H1 (cell line): ENCODE measurements at regions not wholly inside any gene's neighbourhood (a gene's known extent, or its start where the extent isn't known, plus 50 kb on each side); places are given as distances from the start of the nearest gene placed in this dataset.

Experiments used
- CTCF ChIA-PET: fragments of 300-600 bp; sonication (Branson Sonifier 250); formaldehyde crosslinking; loops from one replicate; lab custom pipeline; 2021; ENCODE audit not compliant: partially characterized antibody; lab: Charles Lee
- POLR2A ChIA-PET: fragments of 300-600 bp; sonication (Branson Sonifier 250); formaldehyde crosslinking; loops from one replicate; lab custom pipeline; 2021; ENCODE audit warnings: inconsistent platforms; ENCODE audit not compliant: partially characterized antibody; lab: Charles Lee
- DNase-seq, 2 experiments: peaks; one replicate each; pipeline versions ENCODE4 v3.0.0 to v3.0.0-alpha.2; 2010 to 2022; ENCODE audit warnings: low spot score in 2 of 2, low read depth in 1 of 2, mixed read lengths in 1 of 2
- FAIRE-seq: peaks from 2 replicates; lab custom pipeline; 2011; peaks lifted over from hg19 to GRCh38; lab: Jason Lieb, UNC
- H2AFZ ChIP-seq: 2 replicates; pipeline ENCODE4 v1.8.1; 2012; ENCODE audit warnings: low read length, inconsistent platforms
- H2AK5ac ChIP-seq: 2 replicates; pipeline ENCODE4 v1.6.1; 2013; ENCODE audit warnings: low read depth, low read length
- H2BK120ac ChIP-seq: replicated peaks from 2 replicates; pipeline ENCODE3; 2013; ENCODE audit warnings: low read depth, low read length, inconsistent platforms
- H2BK12ac ChIP-seq: 2 replicates; pipeline ENCODE4 v1.6.1; 2013; ENCODE audit warnings: low read depth, low read length
- H2BK15ac ChIP-seq: 2 replicates; pipeline ENCODE4 v1.6.1; 2013; ENCODE audit warnings: low read length
- H2BK20ac ChIP-seq: 2 replicates; pipeline ENCODE4 v1.6.1; 2013; ENCODE audit warnings: low read length
- H2BK5ac ChIP-seq: 2 replicates; pipeline ENCODE4 v1.6.1; 2013; ENCODE audit warnings: low read depth, low read length
- H3K14ac ChIP-seq: 2 replicates; pipeline ENCODE4 v1.6.1; 2013; ENCODE audit warnings: inconsistent platforms; ENCODE audit not compliant: insufficient read length
- H3K18ac ChIP-seq: 2 replicates; pipeline ENCODE4 v1.6.1; 2013; ENCODE audit warnings: low read length; ENCODE audit errors: extremely low read depth
- H3K23ac ChIP-seq: 2 replicates; pipeline ENCODE4 v1.6.1; 2013; ENCODE audit warnings: inconsistent platforms; ENCODE audit not compliant: insufficient read length
- H3K23me2 ChIP-seq: 2 replicates; pipeline ENCODE4 v1.6.1; 2013; ENCODE audit warnings: low read depth, low read length
- H3K27ac ChIP-seq: 2 replicates; pipeline ENCODE4 v1.6.1; 2011; ENCODE audit warnings: low read depth, low read length, inconsistent platforms
- H3K27me3 ChIP-seq, 4 experiments: replicated peaks in 1 of 4; 1 replicate in 1 of 4; 2 replicates in 3 of 4; pipeline versions ENCODE4 v1.6.1 to v1.8.1; 2011 to 2013; ENCODE audit warnings: low read length in 3 of 4, mild to moderate bottlenecking in 3 of 4, inconsistent platforms in 2 of 4, mixed read lengths in 2 of 4, moderate library complexity in 1 of 4; ENCODE audit not compliant: control insufficient read depth in 3 of 4, insufficient read depth in 3 of 4; ENCODE audit errors: extremely low read depth in 1 of 4
- H3K36me3 ChIP-seq, 4 experiments: 2 replicates each; pipeline versions ENCODE4 v1.6.1 to v1.8.1; 2011 to 2013; ENCODE audit warnings: mild to moderate bottlenecking in 4 of 4, low read length in 3 of 4, moderate library complexity in 2 of 4, control low read depth in 1 of 4, inconsistent platforms in 1 of 4; ENCODE audit not compliant: insufficient read depth in 4 of 4, control insufficient read depth in 2 of 4
- H3K4ac ChIP-seq: replicated peaks from 2 replicates; pipeline ENCODE3; 2013; ENCODE audit warnings: low read length, low read depth, mixed read lengths, inconsistent platforms; ENCODE audit not compliant: insufficient read length
- H3K4me1 ChIP-seq, 4 experiments: replicated peaks in 1 of 4; 1 replicate in 1 of 4; 2 replicates in 3 of 4; pipeline versions ENCODE4 v1.6.1 to v1.8.1; 2011 to 2013; ENCODE audit warnings: low read length in 3 of 4, inconsistent platforms in 2 of 4, mixed read lengths in 1 of 4; ENCODE audit not compliant: insufficient read depth in 4 of 4, control insufficient read depth in 3 of 4
- H3K4me2 ChIP-seq, 2 experiments: 2 replicates each; pipeline versions ENCODE4 v1.6.1 to v1.8.1; 2011 to 2013; ENCODE audit warnings: low read depth in 2 of 2, low read length in 2 of 2, control low read depth in 1 of 2, inconsistent platforms in 1 of 2, mild to moderate bottlenecking in 1 of 2; ENCODE audit not compliant: insufficient read depth in 1 of 2
- H3K4me3 ChIP-seq, 4 experiments: fragments of 200-600, 300-600 bp in 1 of 4; sonication (generic), shearing (Covaris generic), sonication (Bioruptor Twin) in 1 of 4; 2 replicates each; pipeline versions ENCODE4 v1.5.1 to v1.8.1; 2011 to 2016; ENCODE audit warnings: low read length in 4 of 4, low read depth in 3 of 4, control low read depth in 2 of 4, inconsistent platforms in 2 of 4, mild to moderate bottlenecking in 2 of 4, mixed read lengths in 1 of 4, moderate library complexity in 1 of 4; ENCODE audit not compliant: insufficient read depth in 2 of 4; ENCODE audit errors: extremely low read depth in 1 of 4
- H3K56ac ChIP-seq: replicated peaks from 2 replicates; pipeline ENCODE3; 2013; ENCODE audit warnings: low read depth, mild to moderate bottlenecking, mixed read lengths, low read length, inconsistent platforms; ENCODE audit not compliant: insufficient read length
- H3K79me1 ChIP-seq: 2 replicates; pipeline ENCODE4 v1.6.1; 2013; ENCODE audit warnings: low read depth, low read length, control low read depth
- H3K79me2 ChIP-seq, 2 experiments: 2 replicates each; pipeline versions ENCODE4 v1.6.1 to v1.8.1; 2012 to 2013; ENCODE audit warnings: low read length in 2 of 2, mild to moderate bottlenecking in 2 of 2, inconsistent platforms in 1 of 2; ENCODE audit not compliant: insufficient read depth in 2 of 2, control insufficient read depth in 1 of 2
- H3K9ac ChIP-seq, 4 experiments: replicated peaks in 1 of 4; 1 replicate in 1 of 4; 2 replicates in 3 of 4; pipeline versions ENCODE4 v1.6.1 to v1.8.1; 2011 to 2013; ENCODE audit warnings: low read depth in 3 of 4, low read length in 3 of 4, control low read depth in 2 of 4, mild to moderate bottlenecking in 2 of 4, moderate library complexity in 2 of 4, inconsistent platforms in 1 of 4; ENCODE audit errors: extremely low read depth in 1 of 4
- H3K9me3 ChIP-seq, 2 experiments: 2 replicates each; pipeline versions ENCODE4 v1.6.1 to v1.8.1; 2012 to 2013; ENCODE audit warnings: mild to moderate bottlenecking in 2 of 2, moderate library complexity in 2 of 2, control low read depth in 1 of 2, inconsistent platforms in 1 of 2, low read depth in 1 of 2, low read length in 1 of 2, mixed read lengths in 1 of 2; ENCODE audit not compliant: insufficient read depth in 2 of 2
- H4K20me1 ChIP-seq, 2 experiments: replicated peaks in 1 of 2; 2 replicates each; pipeline versions ENCODE3 to v1.8.1; 2011 to 2013; ENCODE audit warnings: inconsistent platforms in 2 of 2, low read length in 2 of 2, mild to moderate bottlenecking in 1 of 2; ENCODE audit not compliant: insufficient read depth in 2 of 2, control insufficient read depth in 1 of 2
- H4K5ac ChIP-seq: 2 replicates; pipeline ENCODE4 v1.6.1; 2013; ENCODE audit warnings: low read length, low read depth, mixed read lengths, inconsistent platforms; ENCODE audit not compliant: insufficient read length
- H4K8ac ChIP-seq: 2 replicates; pipeline ENCODE4 v1.8.0; 2013; ENCODE audit warnings: mild to moderate bottlenecking, moderate library complexity, low read length, inconsistent platforms; ENCODE audit not compliant: insufficient read depth; ENCODE audit errors: extremely low read depth
- H4K91ac ChIP-seq: replicated peaks from 2 replicates; pipeline ENCODE3; 2013; ENCODE audit warnings: low read length, mixed read lengths, inconsistent platforms; ENCODE audit not compliant: insufficient read length
- CBX8 ChIP-seq: fragments of 300-800, 300-1000 bp; sonication (generic); IDR thresholded peaks from 2 replicates; pipeline ENCODE4 v1.7.1; 2016; ENCODE audit warnings: low read depth, low read length, borderline replicate concordance
- CHD1 ChIP-seq: IDR thresholded peaks from 2 replicates; pipeline ENCODE4 v1.6.1; 2012; ENCODE audit warnings: low read depth, low read length, improper control_type of control experiment
- MAFK ChIP-seq: IDR thresholded peaks from 2 replicates; pipeline ENCODE4 v1.6.1; 2012; ENCODE audit warnings: low read depth, mild to moderate bottlenecking, improper control_type of control experiment, low read length
- POLR2AphosphoS5 ChIP-seq: IDR thresholded peaks from 2 replicates; pipeline ENCODE4 v1.6.1; 2011; ENCODE audit warnings: low read depth, low read length
- RFX5 ChIP-seq: IDR thresholded peaks from 2 replicates; pipeline ENCODE4 v1.6.1; 2011; ENCODE audit warnings: low read depth, low read length, improper control_type of control experiment, borderline replicate concordance
- SRF ChIP-seq: IDR thresholded peaks from 2 replicates; pipeline ENCODE4 v1.6.1; 2011; ENCODE audit warnings: mild to moderate bottlenecking, low read depth, low read length, moderate library complexity
- SUZ12 ChIP-seq: fragments of 200-600 bp; sonication (generic); IDR thresholded peaks from 2 replicates; pipeline ENCODE4 v1.6.1; 2012; ENCODE audit warnings: mild to moderate bottlenecking, inconsistent platforms, low read length, moderate library complexity, mixed read lengths
- WGBS, 2 experiments: shearing (Covaris generic) in 1 of 2; methylation state at CpG; one replicate each; pipeline versions ENCODE4 v1.1.6 to v1.1.7; 2013 to 2015; ENCODE audit warnings: low lambda C conversion rate in 2 of 2, mixed read lengths in 2 of 2, inconsistent platforms in 1 of 2, low coverage in 1 of 2, missing lambda C conversion rate in 1 of 2; ENCODE audit not compliant: insufficient replicate concordance in 2 of 2, insufficient coverage in 1 of 2, insufficient read length in 1 of 2; ENCODE audit errors: extremely low coverage in 1 of 2, missing lambda C conversion rate in 1 of 2; 5-methylcytosine and 5-hydroxymethylcytosine counted together
- TF ChIP-seq, protein P1 (sequence below): IDR thresholded peaks from 2 replicates; pipeline ENCODE4 v1.6.1; 2012; ENCODE audit warnings: low read length, inconsistent platforms

DNA sequence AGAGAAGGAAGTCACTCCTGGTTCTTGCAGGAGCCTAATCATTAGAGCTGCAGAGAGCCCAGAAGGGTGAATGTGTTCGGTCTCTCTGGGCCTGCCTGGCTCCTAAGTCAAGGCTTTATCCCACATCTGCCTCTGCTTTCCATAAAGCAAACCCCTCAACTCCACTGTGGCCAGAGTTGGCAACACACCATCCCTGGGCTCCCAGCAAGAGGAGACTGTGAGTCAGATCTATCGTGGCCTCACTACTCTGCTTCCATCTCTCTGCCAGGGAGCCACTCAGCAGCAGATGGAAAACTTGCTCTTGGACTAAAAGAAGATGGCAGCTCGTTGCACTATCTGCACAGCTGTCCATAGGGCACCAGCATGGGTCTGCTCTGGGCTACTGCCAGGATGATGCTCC is 348.2 kb downstream of the FBXW7 start:
- CTCF ChIA-PET = interaction anchor here (0.7 kb wide), 2 partner anchors 143 to 904 kb away, joined by 3 read pairs; no protein-coding TSS in a partner anchor
- Histone ChIP-seq H2BK12ac (no peak overlapping the region), H4K5ac (no peak overlapping the region), H2BK120ac (no peak overlapping the region), H3K4me2 (no peak overlapping the region), H3K36me3 (no peaks in the 10 kb centered on the region), H4K91ac (no peak overlapping the region), H2AFZ (no peak overlapping the region), H3K18ac (no peak overlapping the region), H3K27ac (no peak overlapping the region), H2BK20ac (no peak overlapping the region), H4K20me1 (no peaks in the 10 kb centered on the region), H3K4ac (no peak overlapping the region), H2BK15ac (no peak overlapping the region), H3K23ac (no peak overlapping the region), H3K23me2 (no peaks in the 10 kb centered on the region), H3K4me1 (no peaks in the 10 kb centered on the region), H3K56ac (no peak overlapping the region), H4K8ac (no peak overlapping the region), H3K4me3 (no peak overlapping the region), H2BK5ac (no peak overlapping the region), H3K9ac (no peak overlapping the region), H2AK5ac (no peak overlapping the region), H3K9me3 (no peaks in the 10 kb centered on the region), H3K14ac (no peak overlapping the region), H3K79me2 (no peaks in the 10 kb centered on the region), H3K79me1 (no peaks in the 10 kb centered on the region), H3K27me3 (no peaks in the 10 kb centered on the region)
- TF ChIP-seq CBX8 (no peak), CHD1 (no peak), SRF (no peak), RFX5 (no peak), SUZ12 (no peak), POLR2AphosphoS5 (no peak), MAFK (no peak)
- TF ChIP-seq, protein P1, sequence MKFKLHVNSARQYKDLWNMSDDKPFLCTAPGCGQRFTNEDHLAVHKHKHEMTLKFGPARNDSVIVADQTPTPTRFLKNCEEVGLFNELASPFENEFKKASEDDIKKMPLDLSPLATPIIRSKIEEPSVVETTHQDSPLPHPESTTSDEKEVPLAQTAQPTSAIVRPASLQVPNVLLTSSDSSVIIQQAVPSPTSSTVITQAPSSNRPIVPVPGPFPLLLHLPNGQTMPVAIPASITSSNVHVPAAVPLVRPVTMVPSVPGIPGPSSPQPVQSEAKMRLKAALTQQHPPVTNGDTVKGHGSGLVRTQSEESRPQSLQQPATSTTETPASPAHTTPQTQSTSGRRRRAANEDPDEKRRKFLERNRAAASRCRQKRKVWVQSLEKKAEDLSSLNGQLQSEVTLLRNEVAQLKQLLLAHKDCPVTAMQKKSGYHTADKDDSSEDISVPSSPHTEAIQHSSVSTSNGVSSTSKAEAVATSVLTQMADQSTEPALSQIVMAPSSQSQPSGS = no peak
- 87% methylated on average over 3 of the region's 3 CpGs; no CpG with 5 or more reads in 1 of the 2 experiments for WGBS, 2 experiments
- DNase-seq (no peak), FAIRE-seq (no peak)
- POLR2A ChIA-PET = interaction anchor here (0.6 kb wide), 1 partner anchor 234 kb away, joined by 3 read pairs; no protein-coding TSS in a partner anchor
